ENCODE measurements at regions not wholly inside any gene's neighbourhood (a gene's known extent, or its start where the extent isn't known, plus 50 kb on each side); places are given as distances from the start of the nearest gene placed in this dataset.

DNA sequence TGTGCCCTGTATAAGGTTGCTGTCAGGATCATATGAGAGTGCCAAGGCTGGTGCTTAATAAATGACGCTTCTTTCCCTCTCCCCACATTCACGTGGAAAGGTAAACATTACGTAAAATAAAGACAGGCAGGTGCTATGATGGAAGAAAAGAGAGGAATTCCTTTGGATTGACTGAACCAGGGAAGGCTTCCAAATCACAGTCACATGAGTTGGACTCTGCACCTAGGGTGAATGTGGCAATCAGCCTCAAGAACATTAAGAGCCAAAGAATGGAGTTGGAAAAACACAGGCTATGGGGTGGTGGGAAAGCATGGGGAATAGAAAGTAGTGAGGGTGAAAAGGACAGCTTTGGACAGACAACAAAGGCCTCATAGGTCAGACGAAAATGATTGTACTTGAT is 473.1 kb downstream of the VRK1 start:
- intact Hi-C loops (cut with DNase I): no loop called here
- Histone ChIP-seq H3K4me1 (no peaks in the 10 kb centered on the region), H3K36me3 (no peaks in the 10 kb centered on the region), H3K9me3 (no peaks in the 10 kb centered on the region), H3K27me3 (no peaks in the 10 kb centered on the region), H3K4me3 (replicated peaks in 1 of 3) (no peak overlapping the region), H3K27ac (no peak overlapping the region)
- 73 to 79% methylated on average over 4 of the region's 4 CpGs for WGBS, 2 donors
- no peak for DNase-seq
- TF ChIP-seq POLR2A (IDR thresholded peaks at IDR 0.05): no peak
- TF ChIP-seq, protein P1, sequence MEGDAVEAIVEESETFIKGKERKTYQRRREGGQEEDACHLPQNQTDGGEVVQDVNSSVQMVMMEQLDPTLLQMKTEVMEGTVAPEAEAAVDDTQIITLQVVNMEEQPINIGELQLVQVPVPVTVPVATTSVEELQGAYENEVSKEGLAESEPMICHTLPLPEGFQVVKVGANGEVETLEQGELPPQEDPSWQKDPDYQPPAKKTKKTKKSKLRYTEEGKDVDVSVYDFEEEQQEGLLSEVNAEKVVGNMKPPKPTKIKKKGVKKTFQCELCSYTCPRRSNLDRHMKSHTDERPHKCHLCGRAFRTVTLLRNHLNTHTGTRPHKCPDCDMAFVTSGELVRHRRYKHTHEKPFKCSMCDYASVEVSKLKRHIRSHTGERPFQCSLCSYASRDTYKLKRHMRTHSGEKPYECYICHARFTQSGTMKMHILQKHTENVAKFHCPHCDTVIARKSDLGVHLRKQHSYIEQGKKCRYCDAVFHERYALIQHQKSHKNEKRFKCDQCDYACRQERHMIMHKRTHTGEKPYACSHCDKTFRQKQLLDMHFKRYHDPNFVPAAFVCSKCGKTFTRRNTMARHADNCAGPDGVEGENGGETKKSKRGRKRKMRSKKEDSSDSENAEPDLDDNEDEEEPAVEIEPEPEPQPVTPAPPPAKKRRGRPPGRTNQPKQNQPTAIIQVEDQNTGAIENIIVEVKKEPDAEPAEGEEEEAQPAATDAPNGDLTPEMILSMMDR (IDR thresholded peaks at IDR 0.05): no peak

DNA sequence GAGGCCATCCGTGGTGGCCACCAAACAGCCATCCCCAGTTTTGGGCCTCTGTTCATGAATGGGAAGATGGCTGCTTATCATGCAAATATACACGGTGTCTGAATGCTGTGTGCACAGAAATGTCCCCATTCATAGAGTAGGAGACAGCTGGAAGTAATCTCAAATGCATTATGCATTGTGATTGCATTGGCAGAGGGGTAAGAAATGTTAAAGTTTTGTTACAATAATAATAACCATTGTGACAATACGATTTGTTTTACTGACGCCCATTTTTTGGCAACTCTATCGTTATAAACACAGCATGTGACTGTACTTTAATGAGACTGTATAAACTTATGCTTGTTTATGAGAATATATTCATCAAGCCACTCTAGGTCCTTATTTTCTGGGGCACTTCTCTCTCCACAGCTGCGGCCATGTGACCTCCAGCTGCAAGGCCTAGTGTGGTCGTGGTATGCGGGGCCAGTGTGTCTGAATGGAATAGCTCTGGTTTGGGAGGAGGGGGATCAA is 474.3 kb downstream of the VRK1 start:
- H3K36me3 ChIP-seq: no peaks in the 10 kb centered on the region
- H3K27me3 ChIP-seq: no peaks in the 10 kb centered on the region
- WGBS, 2 donors: 80 to 81% methylated on average over 8 of the region's 8 CpGs
- no peak for DNase-seq
- TF ChIP-seq, protein P1 (IDR thresholded peaks at IDR 0.05): no peak
- TF ChIP-seq POLR2A (IDR thresholded peaks at IDR 0.05): no peak
- H3K4me3 ChIP-seq (replicated peaks in 1 of 3): no peak overlapping the region
- H3K4me1 ChIP-seq: no peaks in the 10 kb centered on the region
- no peak overlapping the region for H3K27ac ChIP-seq
- H3K9me3 ChIP-seq: no peaks in the 10 kb centered on the region
- intact Hi-C loops (cut with DNase I): no loop called here

DNA sequence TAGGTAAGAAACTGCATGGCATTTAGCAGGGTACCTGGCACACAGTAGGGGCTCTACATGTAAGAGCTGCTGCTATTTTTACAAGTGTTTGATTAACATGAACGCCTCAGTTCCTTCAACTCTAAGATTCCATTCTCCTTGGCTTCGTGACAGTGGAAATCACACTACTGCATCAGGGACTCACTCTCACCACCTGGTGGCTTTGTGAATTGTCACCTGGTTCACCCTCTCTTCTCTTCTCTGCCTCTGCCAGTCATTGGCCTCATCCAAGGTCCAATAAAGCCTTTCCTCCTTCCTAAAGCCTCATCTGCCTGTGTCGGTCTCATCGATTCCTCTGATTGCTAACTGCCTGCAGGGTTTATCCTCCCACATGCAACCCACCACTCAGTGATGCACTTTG is 476.4 kb downstream of the VRK1 start:
- intact Hi-C loops (cut with DNase I): no loop called here
- no peak for DNase-seq

DNA sequence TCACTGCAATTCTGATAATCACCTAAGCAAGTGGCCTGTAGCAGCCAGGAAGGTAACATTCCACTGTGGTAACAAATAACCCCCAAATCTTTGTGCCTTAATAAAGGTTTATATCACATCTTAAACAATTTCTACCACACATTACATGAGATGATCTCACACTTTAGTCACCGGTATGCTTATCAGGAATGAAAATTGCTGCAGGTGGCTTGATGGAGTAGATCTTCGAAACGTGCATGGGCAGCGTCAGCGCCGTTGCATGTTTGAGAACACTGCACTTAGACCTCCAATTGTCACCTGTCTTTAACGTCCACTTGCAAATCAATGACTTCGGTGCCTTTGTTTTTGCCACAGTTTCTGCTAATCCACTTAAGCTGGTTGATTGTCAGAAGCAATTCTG is 477.4 kb downstream of the VRK1 start:
- intact Hi-C loops (cut with DNase I): no loop called here
- Histone ChIP-seq H3K27ac (no peak overlapping the region), H3K27me3 (no peaks in the 10 kb centered on the region), H3K9me3 (no peaks in the 10 kb centered on the region), H3K4me3 (replicated peaks in 1 of 3) (no peak overlapping the region), H3K36me3 (no peaks in the 10 kb centered on the region), H3K4me1 (no peaks in the 10 kb centered on the region)
- 65 to 68% methylated on average over 8 of the region's 8 CpGs for WGBS, 2 donors
- no peak for DNase-seq
- TF ChIP-seq, protein P1 (IDR thresholded peaks at IDR 0.05): no peak
- no peak for TF ChIP-seq POLR2A (IDR thresholded peaks at IDR 0.05)

More for the DNA sequence above, 476.4 kb downstream of the VRK1 start:
- H3K27ac ChIP-seq: no peak overlapping the region
- no peak overlapping the region for H3K4me3 ChIP-seq (replicated peaks in 1 of 3)
- WGBS, 2 donors: 65 to 66% methylated on average over 4 of the region's 4 CpGs
- no peaks in the 10 kb centered on the region for H3K36me3 ChIP-seq
- H3K4me1 ChIP-seq: no peaks in the 10 kb centered on the region
- no peaks in the 10 kb centered on the region for H3K27me3 ChIP-seq
- no peak for TF ChIP-seq POLR2A (IDR thresholded peaks at IDR 0.05)
- TF ChIP-seq, protein P1 (IDR thresholded peaks at IDR 0.05): no peak
- H3K9me3 ChIP-seq: no peaks in the 10 kb centered on the region

DNA sequence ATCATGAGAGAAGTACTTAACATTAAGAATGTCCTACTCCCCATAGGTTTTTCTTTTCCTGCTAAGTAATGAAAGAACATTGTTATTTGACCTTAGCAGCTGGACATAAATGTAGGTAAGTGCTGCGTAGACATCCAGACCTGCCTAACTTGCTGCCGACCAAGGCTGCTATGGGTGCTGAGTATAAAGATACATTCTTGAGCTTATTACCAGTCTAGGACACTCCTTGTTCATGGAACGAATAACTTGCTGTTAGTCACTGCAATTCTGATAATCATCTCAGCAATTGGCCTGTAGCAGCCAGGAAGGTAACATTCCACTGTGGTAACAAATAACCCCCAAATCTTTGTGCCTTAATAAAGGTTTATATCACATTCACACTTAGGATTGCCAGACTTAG is 478.1 kb downstream of the VRK1 start:
- intact Hi-C loops (cut with DNase I): no loop called here
- Histone ChIP-seq H3K36me3 (no peaks in the 10 kb centered on the region), H3K9me3 (no peaks in the 10 kb centered on the region), H3K4me3 (replicated peaks in 1 of 3) (no peak overlapping the region), H3K4me1 (no peaks in the 10 kb centered on the region), H3K27ac (no peak overlapping the region), H3K27me3 (no peaks in the 10 kb centered on the region)
- WGBS, 2 donors: 83 to 85% methylated on average over 3 of the region's 3 CpGs
- no peak for DNase-seq
- no peak for TF ChIP-seq POLR2A (IDR thresholded peaks at IDR 0.05)
- TF ChIP-seq, protein P1 (IDR thresholded peaks at IDR 0.05): no peak
